H9 (cell line): ENCODE measurements at regions not wholly inside any gene's neighbourhood (a gene's known extent, or its start where the extent isn't known, plus 50 kb on each side); places are given as distances from the start of the nearest gene placed in this dataset.

ENCODE experiments used
- DNase-seq: peaks from one replicate; pipeline ENCODE4 v3.0.0-alpha.2; 2017
- H2AFZ ChIP-seq: one replicate; pipeline ENCODE4 v1.6.1; 2013; ENCODE audit warnings: mild to moderate bottlenecking, low read length, control low read depth, moderate library complexity
- H2AK5ac ChIP-seq: 2 replicates; pipeline ENCODE4 v1.6.1; 2013; ENCODE audit warnings: low read length, control low read depth, mixed read lengths; ENCODE audit not compliant: insufficient read length
- H2BK120ac ChIP-seq: one replicate; pipeline ENCODE4 v1.6.1; 2013; ENCODE audit warnings: low read depth, mild to moderate bottlenecking, low read length, control low read depth, inconsistent platforms; ENCODE audit not compliant: poor library complexity, severe bottlenecking
- H2BK12ac ChIP-seq: 2 replicates; pipeline ENCODE4 v1.6.1; 2013; ENCODE audit warnings: low read length, control low read depth, mixed read lengths, low read depth; ENCODE audit not compliant: insufficient read length
- H2BK15ac ChIP-seq: 2 replicates; pipeline ENCODE4 v1.6.1; 2013; ENCODE audit warnings: low read depth, low read length, control low read depth
- H2BK20ac ChIP-seq: one replicate; pipeline ENCODE4 v1.6.1; 2013; ENCODE audit warnings: low read depth, mild to moderate bottlenecking, low read length, control low read depth, inconsistent platforms; ENCODE audit not compliant: poor library complexity, severe bottlenecking
- H2BK5ac ChIP-seq: 2 replicates; pipeline ENCODE4 v1.6.1; 2013; ENCODE audit warnings: low read length, control low read depth, mixed read lengths; ENCODE audit not compliant: insufficient read length
- H3K14ac ChIP-seq: 2 replicates; pipeline ENCODE4 v1.6.1; 2013; ENCODE audit warnings: low read length, control low read depth; ENCODE audit not compliant: insufficient read depth
- H3K18ac ChIP-seq: 2 replicates; pipeline ENCODE4 v1.6.1; 2013; ENCODE audit warnings: low read depth, mild to moderate bottlenecking, mixed read lengths, low read length, control low read depth; ENCODE audit not compliant: insufficient read length
- H3K23ac ChIP-seq: 2 replicates; pipeline ENCODE4 v1.6.1; 2013; ENCODE audit warnings: low read length, control low read depth, mixed read lengths, low read depth; ENCODE audit not compliant: insufficient read length
- H3K23me2 ChIP-seq: 2 replicates; pipeline ENCODE4 v1.6.1; 2013; ENCODE audit warnings: low read depth, mild to moderate bottlenecking, mixed read lengths, low read length, control low read depth; ENCODE audit not compliant: insufficient read length, poor library complexity, severe bottlenecking
- H3K27ac ChIP-seq: 2 replicates; pipeline ENCODE4 v1.5.1; 2013; ENCODE audit warnings: low read length, control low read depth, mixed read lengths, low read depth; ENCODE audit not compliant: insufficient read length
- H3K27me3 ChIP-seq: 2 replicates; pipeline ENCODE4 v1.6.1; 2013; ENCODE audit warnings: low read length, control low read depth, inconsistent platforms; ENCODE audit not compliant: insufficient read depth
- H3K4ac ChIP-seq: 2 replicates; pipeline ENCODE4 v1.6.1; 2013; ENCODE audit warnings: low read depth, mild to moderate bottlenecking, control low read depth, inconsistent platforms, low read length, moderate library complexity
- H3K4me1 ChIP-seq: 2 replicates; pipeline ENCODE4 v1.6.1; 2013; ENCODE audit warnings: low read length, control low read depth, inconsistent platforms; ENCODE audit not compliant: insufficient read depth
- H3K4me2 ChIP-seq: 2 replicates; pipeline ENCODE4 v1.6.1; 2013; ENCODE audit warnings: low read length, control low read depth, mixed read lengths; ENCODE audit not compliant: insufficient read length, insufficient read depth
- H3K56ac ChIP-seq: 2 replicates; pipeline ENCODE4 v1.6.1; 2013; ENCODE audit warnings: low read depth, mild to moderate bottlenecking, mixed read lengths, low read length, control low read depth; ENCODE audit not compliant: insufficient read length
- H3K79me1 ChIP-seq: 2 replicates; pipeline ENCODE4 v1.6.1; 2013; ENCODE audit warnings: low read depth, mild to moderate bottlenecking, moderate library complexity, low read length, control low read depth, inconsistent platforms; ENCODE audit not compliant: insufficient read depth, poor library complexity, severe bottlenecking
- H3K79me2 ChIP-seq: 2 replicates; pipeline ENCODE4 v1.6.1; 2013; ENCODE audit warnings: low read length, control low read depth, inconsistent platforms; ENCODE audit not compliant: insufficient read depth
- H3K9ac ChIP-seq: 2 replicates; pipeline ENCODE4 v1.6.1; 2013; ENCODE audit warnings: low read length, control low read depth, mixed read lengths; ENCODE audit not compliant: insufficient read length; ENCODE audit errors: extremely low read depth
- H3K9me3 ChIP-seq: one replicate; pipeline ENCODE4 v1.6.1; 2013; ENCODE audit warnings: low read depth, low read length, inconsistent platforms; ENCODE audit not compliant: control insufficient read depth
- H3T11ph ChIP-seq: one replicate; pipeline ENCODE4 v1.6.1; 2013; ENCODE audit warnings: mild to moderate bottlenecking, low read length, control low read depth, inconsistent platforms
- H4K20me1 ChIP-seq: one replicate; pipeline ENCODE4 v1.6.1; 2013; ENCODE audit not compliant: control insufficient read depth, insufficient read length, insufficient read depth
- H4K5ac ChIP-seq: 2 replicates; pipeline ENCODE4 v1.6.1; 2013; ENCODE audit warnings: low read depth, mild to moderate bottlenecking, mixed read lengths, low read length, control low read depth; ENCODE audit not compliant: insufficient read length
- H4K8ac ChIP-seq: replicated peaks from 2 replicates; pipeline ENCODE4 v1.6.1; 2013; ENCODE audit warnings: low read length, control low read depth, mixed read lengths, low read depth; ENCODE audit not compliant: insufficient read length
- H4K91ac ChIP-seq: 2 replicates; pipeline ENCODE4 v1.6.1; 2013; ENCODE audit warnings: low read depth, mild to moderate bottlenecking, moderate library complexity, mixed read lengths, low read length, control low read depth; ENCODE audit not compliant: insufficient read length
- H3K27ac Mint-ChIP-seq, 3 experiments: 2 replicates in 2 of 3; 3 replicates in 1 of 3; pipeline ENCODE4 v1.8.0; 2020 to 2021; ENCODE audit warnings: mixed read lengths in 3 of 3, mild to moderate bottlenecking in 1 of 3, moderate library complexity in 1 of 3
- H3K27me3 Mint-ChIP-seq: 2 replicates; pipeline ENCODE4 v1.8.0; 2021; ENCODE audit warnings: low read depth, mild to moderate bottlenecking, moderate library complexity, mixed read lengths
- H3K36me3 Mint-ChIP-seq, 3 experiments: 2 replicates in 2 of 3; 3 replicates in 1 of 3; pipeline ENCODE4 v1.8.0; 2020 to 2021; ENCODE audit warnings: low read depth in 3 of 3, mixed read lengths in 3 of 3; ENCODE audit not compliant: insufficient read depth in 1 of 3
- H3K4me1 Mint-ChIP-seq, 2 experiments: 2 replicates each; pipeline ENCODE4 v1.8.0; 2020; ENCODE audit warnings: mixed read lengths in 2 of 2
- H3K4me3 Mint-ChIP-seq, 2 experiments: 2 replicates in 1 of 2; 3 replicates in 1 of 2; pipeline ENCODE4 v1.8.0; 2020 to 2021; ENCODE audit warnings: mild to moderate bottlenecking in 2 of 2, mixed read lengths in 2 of 2, moderate library complexity in 1 of 2
- H3K9me3 Mint-ChIP-seq, 2 experiments: 2 replicates in 1 of 2; 3 replicates in 1 of 2; pipeline ENCODE4 v1.8.0; 2020; ENCODE audit warnings: mild to moderate bottlenecking in 2 of 2, mixed read lengths in 2 of 2, moderate library complexity in 1 of 2
- CTCF ChIP-seq: fragments of 200-600 bp; sonication (generic); conservative IDR thresholded peaks from 3 replicates; pipeline ENCODE4 v1.8.0; 2021; ENCODE audit warnings: antibody characterized with exemption, mild to moderate bottlenecking
- WGBS: extraction: QIAGEN DNeasy Blood & Tissue Kit; methylation state at CpG from one replicate; pipeline ENCODE4 v1.1.7; 2013; ENCODE audit warnings: missing lambda C conversion rate, low lambda C conversion rate, mixed read lengths; ENCODE audit not compliant: insufficient read length; ENCODE audit errors: extremely low coverage; 5-methylcytosine and 5-hydroxymethylcytosine counted together

- H3K9ac ChIP-seq: no peak overlapping the region
- no peaks in the 10 kb centered on the region for H3K27me3 ChIP-seq
- no peak overlapping the region for H4K91ac ChIP-seq
- no peak overlapping the region for H3K14ac ChIP-seq
- H3K79me2 ChIP-seq: no peaks in the 10 kb centered on the region
- TF ChIP-seq CTCF: no peak
- no peak overlapping the region for H2BK15ac ChIP-seq
- Mint-ChIP-seq H3K4me3 (no peak overlapping the region), H3K36me3 (peaks cover 7 to 31% (median 7%) of the 10 kb centered on the region in 3 experiments; a peak in 6 of 7 replicates), H3K27me3 (no peaks in the 10 kb centered on the region), H3K9me3 (peaks cover 9 to 15% of the 10 kb centered on the region in 2 experiments; a peak in 4 of 5 replicates), H3K27ac (no peak overlapping the region), H3K4me1 (0 out of 4 replicates have a peak, but pooled peaks cover 0 to 2% of the 10 kb centered on the region in 2 experiments)
- WGBS: no CpG with 5 or more reads among the region's 2 CpGs
- no peaks in the 10 kb centered on the region for H3K4me1 ChIP-seq
- DNase-seq: no peak
- H3K4me2 ChIP-seq: no peak overlapping the region
- H2BK5ac ChIP-seq: no peak overlapping the region
- no peak overlapping the region for H3T11ph ChIP-seq
- H2BK120ac ChIP-seq: no peak overlapping the region
- H2AK5ac ChIP-seq: no peak overlapping the region
- no peak overlapping the region for H4K8ac ChIP-seq
- H2BK20ac ChIP-seq: no peak overlapping the region
- no peak overlapping the region for H3K56ac ChIP-seq
- no peak overlapping the region for H3K4ac ChIP-seq
- no peaks in the 10 kb centered on the region for H4K20me1 ChIP-seq
- H3K27ac ChIP-seq: no peak overlapping the region
- H3K9me3 ChIP-seq: peaks cover 6% of the 10 kb centered on the region
- no peak overlapping the region for H2BK12ac ChIP-seq
- no peaks in the 10 kb centered on the region for H3K23me2 ChIP-seq
- no peaks in the 10 kb centered on the region for H3K79me1 ChIP-seq
- H3K18ac ChIP-seq: no peak overlapping the region
- no peak overlapping the region for H3K23ac ChIP-seq
- H4K5ac ChIP-seq: no peak overlapping the region
- no peak overlapping the region for H2AFZ ChIP-seq
Measured at GRCh38 chr18:41197967-41198366, 757.1 kb upstream of the PIK3C3 start.
